Left cardiac atrium (tissue), 4 donors: ENCODE measurements at regions not wholly inside any gene's neighbourhood (a gene's known extent, or its start where the extent isn't known, plus 50 kb on each side); places are given as distances from the start of the nearest gene placed in this dataset.
A peak's percentile ranks its signal among the peaks of the same experiment; 100 is the strongest.

ENCODE experiments used
- ATAC-seq, 2 donors: fragments of 200-7000 bp; cut with Tn5 transposase; one replicate each; pipeline ENCODE4 v1.9.1; 2020; ENCODE audit warnings: mild to moderate bottlenecking in 2 of 2, moderate library complexity in 2 of 2
- DNase-seq: peaks from one replicate; pipeline ENCODE4 v3.0.0-alpha.2; 2020
- intact Hi-C, 2 donors: fragments of 100-400 bp; cut with DNase I; formaldehyde crosslinking; loops; one replicate each; pipeline versions ENCODE4 v1.14.1 to v1.15.1; 2022 to 2023
- donor health status: DM: no; HTN: yes; CAD: no.
- donor health status: DM: no; HTN: yes; CAD: no; lungs with severe emphysema.
- donor health status: DM: yes; HTN: yes; CAD: no.
- donor health status: Dilated cardiomyopathy.

- no peak for ATAC-seq
Observed at GRCh38 chr4:100130964-100131363, 59.3 kb downstream of the DDIT4L start.

GRCh38 chr4:100130491-100130890 lies 59.8 kb downstream of the DDIT4L start:
- no peak for DNase-seq
- ATAC-seq, result no peak
- intact Hi-C loops, result no loop called here

More at GRCh38 chr4:100130964-100131363, 59.3 kb downstream of the DDIT4L start:
- intact Hi-C loops, result no loop called here
- DNase-seq, result no peak

GRCh38 chr4:100129774-100130173 lies 60.5 kb downstream of the DDIT4L start:
- intact Hi-C loops, result no loop called here
- DNase-seq (no peak), ATAC-seq (no peak)

GRCh38 chr4:100128338-100128737 lies 61.9 kb downstream of the DDIT4L start:
- intact Hi-C loops, result no loop called here
- ATAC-seq, result no peak
- no peak for DNase-seq

- intact Hi-C loops, result no loop called here
- no peak for DNase-seq
- ATAC-seq, result no peak
Observed at GRCh38 chr4:100124715-100125114, 65.6 kb downstream of the DDIT4L start.

GRCh38 chr4:100118181-100118580 lies 72.1 kb downstream of the DDIT4L start:
- intact Hi-C loops, result no loop called here
- DNase-seq (no peak), ATAC-seq (no peak)

GRCh38 chr4:100117750-100118149 lies 72.5 kb downstream of the DDIT4L start:
- ATAC-seq, result no peak
- intact Hi-C loops, result no loop called here
- no peak for DNase-seq

- intact Hi-C loops, result no loop called here
- ATAC-seq, result no peak
- DNase-seq, result no peak
Observed at GRCh38 chr4:100114909-100115308, 75.4 kb downstream of the DDIT4L start.

GRCh38 chr4:100113732-100114131 lies 76.5 kb downstream of the DDIT4L start:
- intact Hi-C loops, result no loop called here
- DNase-seq, result no peak
- ATAC-seq, result no peak

- ATAC-seq (no peak), DNase-seq (no peak)
- intact Hi-C loops, result no loop called here
Observed at GRCh38 chr4:100113096-100113495, 77.2 kb downstream of the DDIT4L start.

- intact Hi-C loops, result no loop called here
- DNase-seq (no peak), ATAC-seq (no peak)
Observed at GRCh38 chr4:100109921-100110320, 80.3 kb downstream of the DDIT4L start.

GRCh38 chr4:100108869-100109268 lies 81.4 kb downstream of the DDIT4L start:
- DNase-seq (no peak), ATAC-seq (no peak)
- intact Hi-C loops, result no loop called here

- ATAC-seq, result no peak
- intact Hi-C loops, result no loop called here
- DNase-seq, result no peak
Observed at GRCh38 chr4:100106982-100107381, 83.3 kb downstream of the DDIT4L start.

GRCh38 chr4:100103671-100104070 lies 86.6 kb downstream of the DDIT4L start:
- intact Hi-C loops, result no loop called here
- DNase-seq (no peak), ATAC-seq (no peak)

- ATAC-seq (no peak), DNase-seq (no peak)
- intact Hi-C loops, result no loop called here
Observed at GRCh38 chr4:100100985-100101384, 89.3 kb downstream of the DDIT4L start.

- no peak for ATAC-seq
- intact Hi-C loops, result loop anchor here in 1 of 2 donors (5.0 to 10.0 kb wide), 3 partner anchors 102 to 1635 kb away; no protein-coding TSS in a partner anchor
- no peak for DNase-seq
Observed at GRCh38 chr4:100099746-100100145, 90.5 kb downstream of the DDIT4L start.

- ATAC-seq (no peak), DNase-seq (no peak)
- intact Hi-C loops, result loop anchor here in 1 of 2 donors (5.0 to 10.0 kb wide), 3 partner anchors 101 to 1636 kb away; no protein-coding TSS in a partner anchor
Observed at GRCh38 chr4:100098681-100099080, 91.6 kb downstream of the DDIT4L start.

- intact Hi-C loops, result loop anchor here in 1 of 2 donors (5.0 to 10.0 kb wide), 3 partner anchors 101 to 1637 kb away; no protein-coding TSS in a partner anchor
- DNase-seq (no peak), ATAC-seq (no peak)
Observed at GRCh38 chr4:100098011-100098545, 92.2 kb downstream of the DDIT4L start.

- intact Hi-C loops, result loop anchor here in 1 of 2 donors (5.0 to 10.0 kb wide), 3 partner anchors 99 to 1639 kb away; no protein-coding TSS in a partner anchor
- peak; percentile 89 to 94 for ATAC-seq
- peak; percentile 78 for DNase-seq
Observed at GRCh38 chr4:100095729-100096595, 94.3 kb downstream of the DDIT4L start.

- ATAC-seq, result peak; percentile 88 to 97
- peak; percentile 87 for DNase-seq
- intact Hi-C loops, result loop anchor here in 1 of 2 donors (10.0 kb wide), 2 partner anchors 332 to 1642 kb away; no protein-coding TSS in a partner anchor
Observed at GRCh38 chr4:100093091-100093866, 97.0 kb downstream of the DDIT4L start.
